GM12872 (cell line): ENCODE measurements at regions not wholly inside any gene's neighbourhood (a gene's known extent, or its start where the extent isn't known, plus 50 kb on each side); places are given as distances from the start of the nearest gene placed in this dataset.

Experiments
- TF ChIP-seq, protein P1 (sequence below): IDR thresholded peaks from 3 replicates; pipeline ENCODE4 v1.5.1; 2011; ENCODE audit warnings: low read depth, mild to moderate bottlenecking, low read length, moderate library complexity; ENCODE audit not compliant: insufficient read depth

DNA sequence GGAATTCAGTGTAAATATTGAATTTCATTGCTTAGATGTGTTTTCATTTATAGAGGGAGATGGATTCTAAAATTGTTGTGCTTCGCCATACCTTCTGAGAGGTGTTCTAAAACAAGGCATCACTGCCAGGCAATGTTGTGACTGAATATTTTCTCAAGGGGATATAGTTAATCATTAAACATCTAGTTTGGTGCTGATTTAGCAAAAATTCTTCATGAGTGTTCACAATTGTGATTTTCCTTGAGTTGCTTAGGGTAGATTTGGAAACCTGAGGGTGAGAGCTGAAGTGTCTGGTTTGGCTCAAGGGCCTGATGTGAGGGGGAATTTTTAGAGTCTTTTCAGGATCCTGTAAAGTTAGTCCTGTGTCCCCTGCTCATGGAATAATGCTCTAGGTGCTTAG lies 104.5 kb downstream of the MAT2B start:
- TF ChIP-seq, protein P1, sequence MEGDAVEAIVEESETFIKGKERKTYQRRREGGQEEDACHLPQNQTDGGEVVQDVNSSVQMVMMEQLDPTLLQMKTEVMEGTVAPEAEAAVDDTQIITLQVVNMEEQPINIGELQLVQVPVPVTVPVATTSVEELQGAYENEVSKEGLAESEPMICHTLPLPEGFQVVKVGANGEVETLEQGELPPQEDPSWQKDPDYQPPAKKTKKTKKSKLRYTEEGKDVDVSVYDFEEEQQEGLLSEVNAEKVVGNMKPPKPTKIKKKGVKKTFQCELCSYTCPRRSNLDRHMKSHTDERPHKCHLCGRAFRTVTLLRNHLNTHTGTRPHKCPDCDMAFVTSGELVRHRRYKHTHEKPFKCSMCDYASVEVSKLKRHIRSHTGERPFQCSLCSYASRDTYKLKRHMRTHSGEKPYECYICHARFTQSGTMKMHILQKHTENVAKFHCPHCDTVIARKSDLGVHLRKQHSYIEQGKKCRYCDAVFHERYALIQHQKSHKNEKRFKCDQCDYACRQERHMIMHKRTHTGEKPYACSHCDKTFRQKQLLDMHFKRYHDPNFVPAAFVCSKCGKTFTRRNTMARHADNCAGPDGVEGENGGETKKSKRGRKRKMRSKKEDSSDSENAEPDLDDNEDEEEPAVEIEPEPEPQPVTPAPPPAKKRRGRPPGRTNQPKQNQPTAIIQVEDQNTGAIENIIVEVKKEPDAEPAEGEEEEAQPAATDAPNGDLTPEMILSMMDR = no peak

DNA sequence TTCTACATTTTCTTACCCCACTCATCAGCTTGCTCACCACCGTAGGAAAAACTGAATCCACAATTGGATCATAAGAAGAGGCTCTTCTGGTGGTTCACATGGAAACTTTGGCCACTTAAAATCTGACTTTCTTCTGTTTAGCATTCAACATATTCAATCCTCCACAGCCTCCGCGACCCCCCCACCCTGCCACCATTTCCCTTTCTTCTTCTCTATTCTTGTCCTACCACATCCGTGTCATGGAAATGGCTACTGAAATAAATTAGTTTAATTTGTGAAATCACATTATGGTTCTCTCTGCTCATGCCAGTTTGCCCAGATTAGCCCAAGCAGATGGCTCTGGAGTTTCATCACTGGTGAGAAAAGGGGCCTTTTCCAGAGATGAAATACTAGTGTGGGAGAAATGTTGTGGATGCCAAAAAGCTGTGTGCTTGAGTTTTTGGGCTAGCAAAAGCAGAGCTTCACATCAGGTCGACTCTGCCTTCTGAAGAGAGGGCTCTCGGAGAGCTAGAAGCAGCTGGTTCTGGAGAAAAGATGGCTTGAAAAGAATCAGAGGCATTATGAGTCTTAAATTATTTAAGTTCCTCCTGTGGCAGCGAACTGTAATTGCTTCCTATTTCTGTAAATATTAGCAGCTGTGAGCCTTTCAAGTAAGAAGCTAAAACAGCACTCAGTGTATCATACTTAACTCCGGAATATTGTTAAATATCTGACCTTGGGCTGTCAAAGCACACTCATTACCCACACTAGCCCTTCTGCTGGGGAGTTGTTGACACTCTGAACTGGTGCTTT lies 107.1 kb downstream of the MAT2B start:
- TF ChIP-seq, protein P1 = no peak

- TF ChIP-seq, protein P1 = no peak
Measured at GRCh38 chr5:163613150-163613442, 107.7 kb downstream of the MAT2B start.

GRCh38 chr5:163614787-163615186 lies 109.4 kb downstream of the MAT2B start:
- TF ChIP-seq, protein P1 = no peak

DNA sequence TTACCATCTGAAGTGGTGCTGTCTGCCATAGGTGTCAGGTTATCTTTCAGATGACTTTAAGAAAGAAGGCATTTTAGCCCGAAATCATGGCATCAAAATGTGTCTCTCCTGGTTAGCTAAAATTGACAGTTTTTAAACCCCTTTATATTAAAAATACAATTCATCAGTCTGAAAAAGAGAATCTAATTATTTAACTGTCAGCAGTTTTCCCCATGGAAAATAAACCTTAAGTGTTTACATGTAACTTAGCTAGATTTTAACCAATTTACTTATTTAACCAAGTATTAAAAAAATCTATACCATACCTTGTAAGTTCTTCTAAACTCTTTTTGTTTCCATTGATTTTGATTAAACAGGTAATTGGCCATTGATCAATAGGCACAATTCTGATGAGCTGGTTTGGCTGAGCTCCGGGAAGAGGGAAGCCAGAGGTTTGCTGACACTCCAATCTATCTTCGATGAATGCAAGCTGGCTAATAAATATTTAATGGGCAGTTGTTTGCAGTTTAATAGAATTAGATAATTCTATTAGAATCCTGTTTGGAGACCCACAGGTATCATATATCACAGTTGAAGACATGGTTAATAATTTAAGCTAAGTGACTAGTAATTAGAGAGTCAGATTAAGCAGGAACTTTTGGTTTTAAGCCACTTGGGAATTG lies 114.0 kb downstream of the MAT2B start:
- TF ChIP-seq, protein P1 = no peak

DNA sequence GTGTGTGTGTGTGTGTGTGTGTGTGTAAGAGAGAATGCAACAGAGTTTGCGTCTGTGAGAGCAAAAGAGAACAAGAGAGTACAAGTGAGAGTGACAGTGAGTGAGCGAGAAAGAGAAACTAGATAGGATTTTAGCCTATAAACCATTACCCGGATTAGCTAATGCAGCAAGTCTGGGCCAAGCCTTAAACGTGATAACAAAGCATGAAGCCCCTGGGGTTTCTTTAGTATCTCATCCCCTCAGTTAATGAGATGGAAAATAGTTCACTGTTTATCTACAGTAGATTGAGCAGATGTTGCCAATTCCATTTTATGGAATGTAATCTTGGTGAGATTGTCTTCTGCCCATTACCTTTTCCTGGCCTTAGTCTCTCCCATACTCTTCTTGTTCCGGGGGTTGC lies 114.5 kb downstream of the MAT2B start:
- TF ChIP-seq, protein P1 = no peak

- TF ChIP-seq, protein P1 = no peak
Measured at GRCh38 chr5:163622799-163623198, 117.4 kb downstream of the MAT2B start.
